HepG2 (cell line): ENCODE measurements at regions not wholly inside any gene's neighbourhood (a gene's known extent, or its start where the extent isn't known, plus 50 kb on each side); places are given as distances from the start of the nearest gene placed in this dataset.
A peak's percentile ranks its signal among the peaks of the same experiment; 100 is the strongest.

Experiments used
- ATAC-seq: fragments of 200-7000 bp; cut with Tn5 transposase; 3 replicates; pipeline ENCODE4 v1.9.1; 2020; ENCODE audit warnings: mild to moderate bottlenecking, moderate library complexity
- BruUV-seq: library from RNA; stranded (reverse); fragments of 400-500 nt; replicated peaks from 2 replicates; lab custom pipeline; 2021; lab: Mats Ljungman, UMichigan
- CTCF ChIA-PET: fragments of 300-600 bp; formaldehyde crosslinking; extraction: SDS; loops from one replicate; lab custom pipeline; 2021; ENCODE audit warnings: low total read pairs, inconsistent platforms, low intra/inter-chr PET ratio; lab: Yijun Ruan, JAX
- POLR2A ChIA-PET: fragments of 350-600 bp; sonication (Branson Sonifier 250); formaldehyde crosslinking; loops from one replicate; lab custom pipeline; 2020; ENCODE audit warnings: antibody characterized with exemption, inconsistent platforms; lab: Yijun Ruan, JAX
- DNase-seq: peaks from one replicate; pipeline ENCODE4 v3.0.0-alpha.2; 2015; ENCODE audit warnings: low spot score
- FAIRE-seq: peaks from 3 replicates; lab custom pipeline; 2011; peaks lifted over from hg19 to GRCh38; lab: Jason Lieb, UNC
- H2AFZ ChIP-seq: one replicate; pipeline ENCODE4 v1.6.1; 2011; ENCODE audit warnings: low read length, inconsistent platforms
- H3K27ac ChIP-seq: fragments of 300-600 bp; 3 replicates; pipeline ENCODE4 v1.8.0; 2011; ENCODE audit warnings: mixed run types, mild to moderate bottlenecking, mixed read lengths, low read length, inconsistent platforms; ENCODE audit not compliant: insufficient read depth; ENCODE audit errors: extremely low read length
- H3K27me3 ChIP-seq, 2 experiments: fragments of 200-600 bp in 1 of 2; 2 replicates in 1 of 2; 3 replicates in 1 of 2; pipeline versions ENCODE4 v1.6.0 to v1.8.0; 2011; ENCODE audit warnings: low read length in 2 of 2, mild to moderate bottlenecking in 2 of 2, moderate library complexity in 2 of 2, inconsistent platforms in 1 of 2; ENCODE audit not compliant: insufficient read depth in 2 of 2, control insufficient read depth in 1 of 2
- H3K36me3 ChIP-seq, 2 experiments: fragments of 200-600 bp in 1 of 2; replicated peaks in 1 of 2; 2 replicates in 1 of 2; 3 replicates in 1 of 2; pipeline versions ENCODE4 v1.5.1 to v1.8.0; 2011; ENCODE audit warnings: low read length in 2 of 2, inconsistent platforms in 1 of 2; ENCODE audit not compliant: insufficient read depth in 2 of 2, control insufficient read depth in 1 of 2
- H3K4me1 ChIP-seq: 2 replicates; pipeline ENCODE4 v1.5.1; 2012; ENCODE audit warnings: low read length, inconsistent platforms; ENCODE audit not compliant: insufficient read depth
- H3K4me2 ChIP-seq: 2 replicates; pipeline ENCODE4 v1.6.0; 2011; ENCODE audit warnings: low read depth, low read length, inconsistent platforms
- H3K4me3 ChIP-seq, 3 experiments: fragments of 200-600 bp in 1 of 3; sonication (generic), shearing (Covaris generic) in 1 of 3; replicated peaks in 1 of 3; 2 replicates each; pipeline ENCODE4 v1.5.1; 2011 to 2016; ENCODE audit warnings: low read length in 3 of 3, inconsistent platforms in 2 of 3, low read depth in 2 of 3, mild to moderate bottlenecking in 2 of 3, control low read depth in 1 of 3, mixed read lengths in 1 of 3; ENCODE audit not compliant: insufficient read depth in 1 of 3
- H3K79me2 ChIP-seq: one replicate; pipeline ENCODE4 v1.6.1; 2011; ENCODE audit warnings: low read length, inconsistent platforms; ENCODE audit not compliant: insufficient read depth
- H3K9ac ChIP-seq: 2 replicates; pipeline ENCODE4 v1.6.0; 2011; ENCODE audit warnings: mild to moderate bottlenecking, low read depth, low read length, inconsistent platforms; ENCODE audit not compliant: insufficient read depth
- H3K9me3 ChIP-seq: 2 replicates; pipeline ENCODE4 v1.5.1; 2012; ENCODE audit warnings: mild to moderate bottlenecking, low read length
- H4K20me1 ChIP-seq: 2 replicates; pipeline ENCODE4 v1.6.0; 2011; ENCODE audit warnings: inconsistent platforms, mild to moderate bottlenecking, low read length, moderate library complexity; ENCODE audit not compliant: insufficient read depth
- CENPT ChIP-seq: sonication (generic); formaldehyde crosslinking; IDR thresholded peaks from 2 replicates; pipeline ENCODE4 v1.8.0; 2022; ENCODE audit warnings: low read depth, mild to moderate bottlenecking, moderate library complexity, missing genetic modification reagents
- EED ChIP-seq: sonication (generic); formaldehyde crosslinking; IDR thresholded peaks from 2 replicates; pipeline ENCODE4 v1.5.0; 2020; ENCODE audit warnings: mild to moderate bottlenecking, missing genetic modification reagents
- ELF1 ChIP-seq: sonication (generic); formaldehyde crosslinking; IDR thresholded peaks from 2 replicates; pipeline ENCODE4 v1.4.0; 2020; ENCODE audit warnings: missing genetic modification reagents
- EP300 ChIP-seq, 3 experiments: sonication (generic) in 1 of 3; formaldehyde crosslinking in 1 of 3; IDR thresholded peaks; 2 replicates each; pipeline versions ENCODE4 v1.5.1 to v1.6.1; 2011 to 2020; ENCODE audit warnings: low read depth in 2 of 3, low read length in 2 of 3, borderline replicate concordance in 1 of 3, improper control_type of control experiment in 1 of 3, mild to moderate bottlenecking in 1 of 3, missing genetic modification reagents in 1 of 3, moderate library complexity in 1 of 3
- FOXA3 ChIP-seq: IDR thresholded peaks from 2 replicates; pipeline ENCODE4 v1.6.1; 2016; ENCODE audit warnings: missing genetic modification reagents, missing compliant biosample characterization
- HNF4A ChIP-seq: sonication (generic); formaldehyde crosslinking; IDR thresholded peaks from 2 replicates; pipeline ENCODE4 v1.4.0; 2020; ENCODE audit warnings: missing genetic modification reagents
- ISL2 ChIP-seq: sonication (generic); formaldehyde crosslinking; IDR thresholded peaks from 2 replicates; pipeline ENCODE4 v1.5.0; 2020; ENCODE audit warnings: missing genetic modification reagents
- MEIS1 ChIP-seq: sonication (generic); formaldehyde crosslinking; IDR thresholded peaks from 2 replicates; pipeline ENCODE4 v1.9.0; 2021; ENCODE audit warnings: mild to moderate bottlenecking, missing genetic modification reagents, moderate library complexity, borderline replicate concordance
- NCOA2 ChIP-seq: sonication (generic); formaldehyde crosslinking; IDR thresholded peaks from 2 replicates; pipeline ENCODE4 v1.8.0; 2022; ENCODE audit warnings: inconsistent platforms
- PAX8 ChIP-seq: sonication (generic); formaldehyde crosslinking; IDR thresholded peaks from 2 replicates; pipeline ENCODE4 v1.8.0; 2022; ENCODE audit warnings: mild to moderate bottlenecking, missing genetic modification reagents, borderline replicate concordance
- PAXIP1 ChIP-seq: sonication (generic); formaldehyde crosslinking; conservative IDR thresholded peaks from 2 replicates; pipeline ENCODE4 v1.4.0; 2020; ENCODE audit warnings: mild to moderate bottlenecking, missing genetic modification reagents, moderate library complexity
- PHB2 ChIP-seq: fragments of 450-650 bp; IDR thresholded peaks from 2 replicates; pipeline ENCODE4 v1.6.1; 2018; ENCODE audit not compliant: partially characterized antibody
- RAD21 ChIP-seq: fragments of 450-650 bp; formaldehyde crosslinking; IDR thresholded peaks from 2 replicates; pipeline ENCODE4 v1.5.0; 2020; ENCODE audit warnings: mild to moderate bottlenecking
- SATB2 ChIP-seq: sonication (generic); formaldehyde crosslinking; IDR thresholded peaks from 2 replicates; pipeline ENCODE4 v1.5.0; 2020; ENCODE audit warnings: missing genetic modification reagents
- ZBTB20 ChIP-seq: sonication (generic); formaldehyde crosslinking; IDR thresholded peaks from 2 replicates; pipeline ENCODE4 v1.8.1; 2023; ENCODE audit warnings: missing genetic modification reagents, low read depth, mild to moderate bottlenecking, borderline replicate concordance
- ZNF263 ChIP-seq: sonication (generic); formaldehyde crosslinking; IDR thresholded peaks from 2 replicates; pipeline ENCODE4 v1.4.0; 2020; ENCODE audit warnings: missing genetic modification reagents
- ZNF549 ChIP-seq: sonication (generic); formaldehyde crosslinking; IDR thresholded peaks from 2 replicates; pipeline ENCODE4 v1.5.0; 2020; ENCODE audit warnings: missing genetic modification reagents
- ZNF570 ChIP-seq: sonication (generic); formaldehyde crosslinking; IDR thresholded peaks from 2 replicates; pipeline ENCODE4 v1.4.0; 2020; ENCODE audit warnings: mild to moderate bottlenecking, missing genetic modification reagents, borderline replicate concordance
- WGBS: methylation state at CpG from one replicate; pipeline ENCODE4 v1.1.6; 2017; ENCODE audit warnings: low lambda C conversion rate; 5-methylcytosine and 5-hydroxymethylcytosine counted together
- in situ Hi-C: cut with HindIII; loops from 2 replicates; pipeline ENCODE4 v1.10.0; 2017; ENCODE audit warnings: low pct_unique_long_range_greater_than_20kb; ENCODE audit not compliant: extremely low pct_ligation_motif_present
- intact Hi-C: fragments of 100-400 bp; cut with micrococcal nuclease; formaldehyde crosslinking; loops from one replicate; pipeline ENCODE4 v1.10.0; 2022; ENCODE audit not compliant: unreplicated experiment

- Histone ChIP-seq H3K36me3 (no peaks in the 10 kb centered on the region), H3K4me2 (no peak overlapping the region), H3K79me2 (no peaks in the 10 kb centered on the region), H3K4me1 (peaks cover 4% of the 10 kb centered on the region; the same call in 1 of the 2 replicates), H3K9ac (no peak overlapping the region), H4K20me1 (no peaks in the 10 kb centered on the region), H2AFZ (no peak overlapping the region), H3K4me3 (no peak overlapping the region), H3K27me3 (no peaks in the 10 kb centered on the region), H3K27ac (no peak overlapping the region), H3K9me3 (no peaks in the 10 kb centered on the region)
- in situ Hi-C loops = no loop called here
- CTCF ChIA-PET = no interaction called here
- POLR2A ChIA-PET = no interaction called here
- no peak for TF ChIP-seq PAX8 (CRISPR knock-in tag)
- FAIRE-seq = no peak
- DNase-seq = no peak
- BruUV-seq = no TSS peak
- 5% methylated on average over 1 of the region's 1 CpG for WGBS
- no peak for ATAC-seq
- intact Hi-C loops = no loop called here
Measured at GRCh38 chr2:167613471-167613870, 633.9 kb downstream of the STK39 start.

GRCh38 chr2:167608487-167608886, 638.9 kb downstream of the STK39 start:
- ChIA-PET POLR2A (no interaction called here), CTCF (no interaction called here)
- in situ Hi-C loops (no loop called here), intact Hi-C loops (no loop called here)
- BruUV-seq = no TSS peak
- H3K4me1 ChIP-seq = peaks cover 9% of the 10 kb centered on the region; the same call in 1 of the 2 replicates
- no peak overlapping the region for H3K9ac ChIP-seq
- no peaks in the 10 kb centered on the region for H4K20me1 ChIP-seq
- no peaks in the 10 kb centered on the region for H3K9me3 ChIP-seq
- ATAC-seq = no peak
- no peaks in the 10 kb centered on the region for H3K27me3 ChIP-seq
- no peak overlapping the region for H3K27ac ChIP-seq
- H3K4me2 ChIP-seq = no peak overlapping the region
- no peaks in the 10 kb centered on the region for H3K36me3 ChIP-seq
- no peaks in the 10 kb centered on the region for H3K79me2 ChIP-seq
- no peak overlapping the region for H2AFZ ChIP-seq
- H3K4me3 ChIP-seq = no peak overlapping the region
- no peak for FAIRE-seq
- DNase-seq = no peak
- TF ChIP-seq ZNF549 (CRISPR knock-in tag) (no peak), PAXIP1 (CRISPR knock-in tag) (peak; percentile 46; the same call in 1 of the 2 replicates), ISL2 (CRISPR knock-in tag) (peak; percentile 64; the same call in 1 of the 2 replicates), ZNF263 (CRISPR knock-in tag) (no peak), ZNF570 (CRISPR knock-in tag) (no peak), CENPT (no peak), SATB2 (no peak), EED (CRISPR knock-in tag) (no peak), NCOA2 (CRISPR knock-in tag) (peak; percentile 37; the same call in 1 of the 2 replicates), ELF1 (CRISPR knock-in tag) (no peak), RAD21 (CRISPR knock-in tag) (no peak), EP300 (IDR thresholded peaks at IDR 0.05; ENCODE audit: low read depth in 2 of 2, low read length in 2 of 2) (peak in 1 of 2 experiments; percentile 36; a peak in 1 of 4 replicates), EP300 (CRISPR knock-in tag; IDR thresholded peaks at IDR 0.05; ENCODE audit: borderline replicate concordance) (no peak), MEIS1 (CRISPR knock-in tag) (no peak), ZBTB20 (CRISPR knock-in tag) (peak; percentile 96; the same call in 1 of the 2 replicates), HNF4A (peak; percentile 48), PHB2 (no peak), FOXA3 (0 out of 2 replicates have a peak, but pooled peaks have one; percentile 13)
